Parathyroid adenoma (tissue), 2 donors: ENCODE measurements at regions not wholly inside any gene's neighbourhood (a gene's known extent, or its start where the extent isn't known, plus 50 kb on each side); places are given as distances from the start of the nearest gene placed in this dataset.

ENCODE experiments used
- H2AFZ ChIP-seq: fragments of 300-600 bp; sonication (generic); one replicate; pipeline ENCODE4 v1.7.0; 2017; ENCODE audit warnings: antibody characterized with exemption, mild to moderate bottlenecking
- H3K27ac ChIP-seq: fragments of 300-600 bp; sonication (generic); one replicate; pipeline ENCODE4 v1.7.0; 2017
- H3K27me3 ChIP-seq: fragments of 300-600 bp; sonication (generic); one replicate; pipeline ENCODE4 v1.7.0; 2017; ENCODE audit warnings: low read length; ENCODE audit not compliant: control insufficient read depth, insufficient read depth
- H3K36me3 ChIP-seq: fragments of 300-600 bp; sonication (generic); one replicate; pipeline ENCODE4 v1.7.0; 2017; ENCODE audit warnings: low read length; ENCODE audit not compliant: control insufficient read depth, insufficient read depth
- H3K4me1 ChIP-seq: fragments of 300-600 bp; sonication (generic); one replicate; pipeline ENCODE4 v1.7.0; 2017; ENCODE audit warnings: control low read depth
- H3K4me2 ChIP-seq: fragments of 300-600 bp; sonication (generic); one replicate; pipeline ENCODE4 v1.7.0; 2017; ENCODE audit warnings: low read length
- H3K4me3 ChIP-seq: fragments of 300-600 bp; sonication (generic); one replicate; pipeline ENCODE4 v1.7.0; 2017; ENCODE audit warnings: low read depth, low read length
- H3K79me2 ChIP-seq: fragments of 300-600 bp; sonication (generic); one replicate; pipeline ENCODE4 v1.7.0; 2017; ENCODE audit warnings: control low read depth
- H3K9ac ChIP-seq: fragments of 300-600 bp; sonication (generic); one replicate; pipeline ENCODE4 v1.7.0; 2017; ENCODE audit warnings: mild to moderate bottlenecking
- H3K9me3 ChIP-seq: fragments of 300-600 bp; sonication (generic); one replicate; pipeline ENCODE4 v1.7.0; 2017; ENCODE audit warnings: low read length; ENCODE audit not compliant: control insufficient read depth
- TF ChIP-seq, protein P1 (sequence below): fragments of 300-600 bp; sonication (generic); IDR thresholded peaks from one replicate; pipeline ENCODE4 v1.7.0; 2017; ENCODE audit warnings: antibody characterized with exemption, mild to moderate bottlenecking
- donor health status: primary hyperparathyroidism.

GRCh38 chr4:125847518-125847917, 532.8 kb downstream of the FAT4 start:
- Histone ChIP-seq H3K9ac (no peak overlapping the region), H3K4me1 (no peaks in the 10 kb centered on the region), H3K4me3 (no peak overlapping the region), H3K4me2 (no peak overlapping the region), H3K79me2 (no peaks in the 10 kb centered on the region), H3K27me3 (no peaks in the 10 kb centered on the region), H3K27ac (no peak overlapping the region), H2AFZ (no peak overlapping the region), H3K36me3 (no peaks in the 10 kb centered on the region), H3K9me3 (no peaks in the 10 kb centered on the region)
- TF ChIP-seq, protein P1, sequence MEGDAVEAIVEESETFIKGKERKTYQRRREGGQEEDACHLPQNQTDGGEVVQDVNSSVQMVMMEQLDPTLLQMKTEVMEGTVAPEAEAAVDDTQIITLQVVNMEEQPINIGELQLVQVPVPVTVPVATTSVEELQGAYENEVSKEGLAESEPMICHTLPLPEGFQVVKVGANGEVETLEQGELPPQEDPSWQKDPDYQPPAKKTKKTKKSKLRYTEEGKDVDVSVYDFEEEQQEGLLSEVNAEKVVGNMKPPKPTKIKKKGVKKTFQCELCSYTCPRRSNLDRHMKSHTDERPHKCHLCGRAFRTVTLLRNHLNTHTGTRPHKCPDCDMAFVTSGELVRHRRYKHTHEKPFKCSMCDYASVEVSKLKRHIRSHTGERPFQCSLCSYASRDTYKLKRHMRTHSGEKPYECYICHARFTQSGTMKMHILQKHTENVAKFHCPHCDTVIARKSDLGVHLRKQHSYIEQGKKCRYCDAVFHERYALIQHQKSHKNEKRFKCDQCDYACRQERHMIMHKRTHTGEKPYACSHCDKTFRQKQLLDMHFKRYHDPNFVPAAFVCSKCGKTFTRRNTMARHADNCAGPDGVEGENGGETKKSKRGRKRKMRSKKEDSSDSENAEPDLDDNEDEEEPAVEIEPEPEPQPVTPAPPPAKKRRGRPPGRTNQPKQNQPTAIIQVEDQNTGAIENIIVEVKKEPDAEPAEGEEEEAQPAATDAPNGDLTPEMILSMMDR = no peak

DNA sequence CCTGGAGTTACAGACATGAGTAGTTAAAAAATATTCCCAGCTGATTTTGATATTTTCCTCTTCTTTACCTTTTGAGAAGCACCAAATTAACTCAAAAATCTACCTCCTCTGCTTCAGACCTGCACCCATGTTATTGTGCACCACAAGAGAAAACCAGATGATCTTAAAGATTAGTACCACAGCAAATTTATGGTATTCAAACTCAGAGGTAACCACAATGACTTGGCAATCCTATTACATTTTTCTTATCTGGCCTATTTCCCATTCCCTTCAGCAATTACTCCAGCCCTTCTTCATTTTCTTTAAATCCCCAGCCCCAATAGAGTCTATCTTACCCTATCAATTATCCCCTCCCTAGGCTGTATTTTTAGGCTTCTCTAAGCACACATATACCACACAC, 535.1 kb downstream of the FAT4 start:
- no peaks in the 10 kb centered on the region for H3K4me1 ChIP-seq
- TF ChIP-seq, protein P1 = no peak
- no peaks in the 10 kb centered on the region for H3K36me3 ChIP-seq
- no peaks in the 10 kb centered on the region for H3K9me3 ChIP-seq
- no peak overlapping the region for H2AFZ ChIP-seq
- no peaks in the 10 kb centered on the region for H3K79me2 ChIP-seq
- H3K4me2 ChIP-seq = no peak overlapping the region
- no peak overlapping the region for H3K4me3 ChIP-seq
- H3K27ac ChIP-seq = no peak overlapping the region
- no peaks in the 10 kb centered on the region for H3K27me3 ChIP-seq
- no peak overlapping the region for H3K9ac ChIP-seq

DNA sequence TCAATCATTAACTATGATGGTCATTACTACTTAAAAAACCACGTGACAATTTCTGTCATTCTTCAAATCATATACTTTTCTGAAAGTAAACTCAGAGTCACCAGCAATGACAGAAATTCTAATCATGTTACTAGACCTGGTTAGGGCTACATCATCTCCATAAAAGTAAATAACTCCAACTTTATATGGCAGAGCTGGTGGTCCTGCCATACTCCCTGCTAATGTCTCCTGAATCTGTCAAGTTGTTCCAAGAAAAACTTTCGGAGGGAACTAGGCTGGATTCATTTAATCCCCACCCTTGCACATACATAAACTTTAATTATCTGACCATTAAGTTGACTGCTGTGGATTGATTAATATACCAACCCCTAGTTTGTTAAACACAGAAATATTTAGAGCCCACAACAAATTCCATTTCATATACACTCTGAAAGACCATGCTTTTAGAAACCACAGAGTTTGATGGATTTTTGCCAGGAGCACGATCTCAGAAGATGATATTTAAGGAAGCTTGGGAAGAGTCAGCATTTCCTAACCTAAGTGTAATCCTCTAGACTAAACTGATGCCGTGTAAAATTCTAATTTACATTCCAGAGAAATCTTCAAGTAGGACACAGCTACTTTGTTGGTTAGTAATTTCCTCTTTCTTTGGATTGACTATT, 577.0 kb downstream of the FAT4 start:
- TF ChIP-seq, protein P1 = no peak
- H3K27ac ChIP-seq = no peak overlapping the region
- no peaks in the 10 kb centered on the region for H3K27me3 ChIP-seq
- no peak overlapping the region for H2AFZ ChIP-seq
- H3K79me2 ChIP-seq = no peaks in the 10 kb centered on the region
- H3K4me2 ChIP-seq = no peak overlapping the region
- no peak overlapping the region for H3K9ac ChIP-seq
- H3K9me3 ChIP-seq = no peaks in the 10 kb centered on the region
- H3K36me3 ChIP-seq = no peaks in the 10 kb centered on the region
- no peaks in the 10 kb centered on the region for H3K4me1 ChIP-seq
- H3K4me3 ChIP-seq = no peak overlapping the region

GRCh38 chr4:125904802-125905201, 590.0 kb downstream of the FAT4 start:
- no peak overlapping the region for H2AFZ ChIP-seq
- H3K36me3 ChIP-seq = no peaks in the 10 kb centered on the region
- H3K27ac ChIP-seq = no peak overlapping the region
- H3K9me3 ChIP-seq = no peaks in the 10 kb centered on the region
- H3K79me2 ChIP-seq = no peaks in the 10 kb centered on the region
- H3K4me3 ChIP-seq = no peak overlapping the region
- no peaks in the 10 kb centered on the region for H3K27me3 ChIP-seq
- TF ChIP-seq, protein P1 = no peak
- H3K4me1 ChIP-seq = no peaks in the 10 kb centered on the region
- H3K9ac ChIP-seq = no peak overlapping the region
- no peak overlapping the region for H3K4me2 ChIP-seq

DNA sequence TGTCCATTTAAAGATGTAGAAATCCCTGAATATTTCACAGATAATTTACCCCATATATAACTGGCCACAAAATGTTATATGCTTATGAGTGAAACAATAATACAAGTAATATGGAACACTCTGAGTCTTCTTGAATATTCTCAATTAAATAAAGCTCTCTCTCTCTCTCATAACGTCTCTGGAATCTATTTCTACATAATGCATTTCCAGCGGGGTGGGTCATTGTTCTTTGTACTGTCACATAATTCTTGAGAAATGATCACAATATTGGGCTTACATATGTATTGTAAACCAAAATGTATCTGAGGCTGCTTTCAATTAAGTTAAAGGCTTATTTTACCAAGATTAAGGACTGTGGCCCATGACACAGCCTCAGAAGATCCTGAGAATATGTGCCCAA, 596.3 kb downstream of the FAT4 start:
- Histone ChIP-seq H3K79me2 (no peaks in the 10 kb centered on the region), H3K9me3 (no peaks in the 10 kb centered on the region), H3K4me2 (no peak overlapping the region), H3K4me1 (no peaks in the 10 kb centered on the region), H2AFZ (no peak overlapping the region), H3K27ac (no peak overlapping the region), H3K27me3 (no peaks in the 10 kb centered on the region), H3K36me3 (no peaks in the 10 kb centered on the region), H3K9ac (no peak overlapping the region), H3K4me3 (no peak overlapping the region)
- TF ChIP-seq, protein P1 = no peak
